Loucy (cell line): ENCODE measurements at regions not wholly inside any gene's neighbourhood (a gene's known extent, or its start where the extent isn't known, plus 50 kb on each side); places are given as distances from the start of the nearest gene placed in this dataset.

ENCODE experiments used
- H2AFZ ChIP-seq: fragments of 200-600 bp; sonication (generic); 2 replicates; pipeline ENCODE4 v1.6.0; 2016; ENCODE audit warnings: antibody characterized with exemption, mild to moderate bottlenecking, low read length, moderate library complexity
- H3F3A ChIP-seq: fragments of 200-600 bp; 2 replicates; pipeline ENCODE4 v1.6.0; 2016; ENCODE audit warnings: antibody characterized with exemption, low read depth, mild to moderate bottlenecking
- H3K27me3 ChIP-seq: fragments of 200-600 bp; sonication (generic); 2 replicates; pipeline ENCODE4 v1.6.1; 2014; ENCODE audit warnings: low read length, mild to moderate bottlenecking; ENCODE audit not compliant: insufficient read depth, poor library complexity, severe bottlenecking
- H3K36me3 ChIP-seq: fragments of 200-600 bp; sonication (generic); 2 replicates; pipeline ENCODE4 v1.6.1; 2016; ENCODE audit warnings: low read length; ENCODE audit not compliant: insufficient read depth
- H3K4me1 ChIP-seq: fragments of 200-600 bp; sonication (generic); 2 replicates; pipeline ENCODE4 v1.5.1; 2014; ENCODE audit warnings: low read length, mild to moderate bottlenecking; ENCODE audit not compliant: insufficient read depth, poor library complexity, severe bottlenecking
- H3K4me2 ChIP-seq: fragments of 200-600 bp; sonication (generic); 2 replicates; pipeline ENCODE4 v1.6.0; 2014; ENCODE audit warnings: antibody characterized with exemption, low read length, low read depth, mild to moderate bottlenecking; ENCODE audit not compliant: poor library complexity, severe bottlenecking
- H3K4me3 ChIP-seq: fragments of 200-600 bp; sonication (generic); 2 replicates; pipeline ENCODE4 v1.5.1; 2014; ENCODE audit warnings: low read length, mild to moderate bottlenecking, mixed read lengths; ENCODE audit not compliant: poor library complexity, severe bottlenecking
- H3K79me2 ChIP-seq: fragments of 200-600 bp; sonication (generic); 2 replicates; pipeline ENCODE4 v1.6.1; 2014; ENCODE audit warnings: low read length; ENCODE audit not compliant: insufficient read depth
- H3K9ac ChIP-seq: fragments of 200-600 bp; sonication (generic); 2 replicates; pipeline ENCODE4 v1.6.0; 2014; ENCODE audit warnings: mild to moderate bottlenecking, low read depth, low read length, moderate library complexity; ENCODE audit not compliant: poor library complexity, severe bottlenecking
- H3K9me2 ChIP-seq: fragments of 200-600 bp; sonication (generic); replicated peaks from 2 replicates; pipeline ENCODE4 v1.6.1; 2016; ENCODE audit warnings: low read depth, low read length, mixed read lengths
- H3K9me3 ChIP-seq: fragments of 200-600 bp; sonication (generic); 2 replicates; pipeline ENCODE4 v1.6.1; 2014; ENCODE audit warnings: mild to moderate bottlenecking, antibody characterized with exemption, low read length, low read depth; ENCODE audit not compliant: insufficient read depth
- H4K20me1 ChIP-seq: fragments of 200-600 bp; sonication (generic); 2 replicates; pipeline ENCODE4 v1.6.0; 2014; ENCODE audit warnings: antibody characterized with exemption, low read length, mild to moderate bottlenecking; ENCODE audit not compliant: insufficient read depth, poor library complexity, severe bottlenecking
- EZH2phosphoT487 ChIP-seq: fragments of 200-600 bp; IDR thresholded peaks from 2 replicates; pipeline ENCODE4 v1.6.1; 2018; ENCODE audit warnings: antibody characterized with exemption, mild to moderate bottlenecking, moderate library complexity, borderline replicate concordance
- TF ChIP-seq, protein P1 (sequence below): fragments of 200-600 bp; sonication (generic); conservative IDR thresholded peaks from 2 replicates; pipeline ENCODE4 v1.5.1; 2014; ENCODE audit warnings: mild to moderate bottlenecking, antibody characterized with exemption, low read length

GRCh38 chr5:125152461-125153189 is 406.2 kb upstream of the ZNF608 start:
- Histone ChIP-seq H2AFZ (no peak overlapping the region), H3F3A (no peaks in the 10 kb centered on the region), H3K4me3 (no peak overlapping the region), H3K9ac (no peak overlapping the region), H3K9me3 (no peaks in the 10 kb centered on the region), H3K4me1 (no peaks in the 10 kb centered on the region), H3K4me2 (no peak overlapping the region), H4K20me1 (no peaks in the 10 kb centered on the region), H3K36me3 (no peaks in the 10 kb centered on the region), H3K9me2 (no peaks in the 10 kb centered on the region), H3K79me2 (no peaks in the 10 kb centered on the region), H3K27me3 (no peaks in the 10 kb centered on the region)
- TF ChIP-seq EZH2phosphoT487: no peak

DNA sequence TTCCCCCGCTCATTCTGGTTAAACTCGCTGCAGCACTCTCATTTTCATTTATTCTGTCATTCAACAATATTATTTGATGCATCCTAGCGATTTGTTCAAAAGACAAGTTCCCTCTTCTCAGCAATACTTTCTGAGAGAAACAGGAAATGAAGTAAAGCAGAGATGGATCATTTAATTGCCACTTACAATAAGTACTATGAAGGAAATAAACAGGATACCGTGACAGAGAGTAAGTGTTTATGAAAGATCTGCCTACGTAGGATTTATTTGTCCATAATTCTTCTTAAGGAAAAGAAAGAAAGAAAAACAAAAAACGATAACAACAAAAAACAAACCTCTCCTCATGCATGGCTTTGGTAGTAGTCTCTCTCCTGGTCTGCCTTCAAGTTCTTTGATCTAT is 406.8 kb upstream of the ZNF608 start:
- Histone ChIP-seq H3K4me1 (no peaks in the 10 kb centered on the region), H3K9me2 (no peaks in the 10 kb centered on the region), H2AFZ (no peak overlapping the region), H3K4me2 (no peak overlapping the region), H4K20me1 (no peaks in the 10 kb centered on the region), H3K9ac (no peak overlapping the region), H3K36me3 (no peaks in the 10 kb centered on the region), H3K4me3 (no peak overlapping the region), H3K9me3 (no peaks in the 10 kb centered on the region), H3K79me2 (no peaks in the 10 kb centered on the region), H3F3A (no peaks in the 10 kb centered on the region), H3K27me3 (no peaks in the 10 kb centered on the region)
- TF ChIP-seq EZH2phosphoT487: no peak
- TF ChIP-seq, protein P1, sequence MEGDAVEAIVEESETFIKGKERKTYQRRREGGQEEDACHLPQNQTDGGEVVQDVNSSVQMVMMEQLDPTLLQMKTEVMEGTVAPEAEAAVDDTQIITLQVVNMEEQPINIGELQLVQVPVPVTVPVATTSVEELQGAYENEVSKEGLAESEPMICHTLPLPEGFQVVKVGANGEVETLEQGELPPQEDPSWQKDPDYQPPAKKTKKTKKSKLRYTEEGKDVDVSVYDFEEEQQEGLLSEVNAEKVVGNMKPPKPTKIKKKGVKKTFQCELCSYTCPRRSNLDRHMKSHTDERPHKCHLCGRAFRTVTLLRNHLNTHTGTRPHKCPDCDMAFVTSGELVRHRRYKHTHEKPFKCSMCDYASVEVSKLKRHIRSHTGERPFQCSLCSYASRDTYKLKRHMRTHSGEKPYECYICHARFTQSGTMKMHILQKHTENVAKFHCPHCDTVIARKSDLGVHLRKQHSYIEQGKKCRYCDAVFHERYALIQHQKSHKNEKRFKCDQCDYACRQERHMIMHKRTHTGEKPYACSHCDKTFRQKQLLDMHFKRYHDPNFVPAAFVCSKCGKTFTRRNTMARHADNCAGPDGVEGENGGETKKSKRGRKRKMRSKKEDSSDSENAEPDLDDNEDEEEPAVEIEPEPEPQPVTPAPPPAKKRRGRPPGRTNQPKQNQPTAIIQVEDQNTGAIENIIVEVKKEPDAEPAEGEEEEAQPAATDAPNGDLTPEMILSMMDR: no peak

DNA sequence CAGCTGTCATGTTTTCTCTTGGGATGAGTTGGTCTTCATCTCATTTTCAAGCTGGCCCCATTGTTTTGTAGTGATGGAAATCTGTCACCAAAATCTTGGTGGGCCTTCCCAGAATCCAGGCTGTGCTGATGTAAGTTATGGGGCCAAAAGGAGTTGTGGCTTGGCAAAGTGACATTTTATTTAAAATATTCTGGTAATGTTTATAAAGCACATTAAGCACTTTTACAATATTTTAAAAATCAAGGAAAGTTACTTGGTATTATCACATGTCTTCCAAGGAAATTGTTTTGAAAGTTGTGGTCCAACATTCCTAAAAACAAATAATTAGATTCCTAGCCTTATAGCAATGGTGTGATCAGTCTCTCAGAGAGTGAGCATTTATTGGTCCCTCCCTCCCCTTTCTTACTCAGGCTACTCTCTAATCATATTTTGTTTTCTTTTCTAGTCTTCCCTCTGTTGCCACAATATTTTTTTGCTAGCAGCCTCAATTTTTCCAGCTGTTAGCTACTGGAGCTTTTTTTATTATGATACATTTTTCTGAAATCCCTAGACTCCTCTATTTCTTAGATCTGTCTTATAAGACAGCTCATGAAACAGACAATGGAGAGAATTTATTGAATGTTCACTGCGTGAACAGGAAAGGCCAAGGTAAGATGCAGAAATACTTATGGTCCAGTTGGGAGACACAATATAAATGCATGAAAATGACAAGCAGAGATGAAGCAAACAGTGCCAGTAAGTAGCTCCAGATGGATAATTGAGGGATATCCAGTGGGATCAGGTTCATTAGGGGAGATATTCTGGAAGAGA is 408.1 kb upstream of the ZNF608 start:
- H3K9ac ChIP-seq: no peak overlapping the region
- no peaks in the 10 kb centered on the region for H3K36me3 ChIP-seq
- no peaks in the 10 kb centered on the region for H3K9me2 ChIP-seq
- no peaks in the 10 kb centered on the region for H3K9me3 ChIP-seq
- TF ChIP-seq, protein P1: no peak
- TF ChIP-seq EZH2phosphoT487: no peak
- H4K20me1 ChIP-seq: no peaks in the 10 kb centered on the region
- no peaks in the 10 kb centered on the region for H3K79me2 ChIP-seq
- no peak overlapping the region for H3K4me3 ChIP-seq
- no peak overlapping the region for H3K4me2 ChIP-seq
- H3F3A ChIP-seq: no peaks in the 10 kb centered on the region
- H3K27me3 ChIP-seq: no peaks in the 10 kb centered on the region
- H2AFZ ChIP-seq: no peak overlapping the region
- H3K4me1 ChIP-seq: no peaks in the 10 kb centered on the region
